Spleen (tissue), 11 donors: ENCODE measurements at regions not wholly inside any gene's neighbourhood (a gene's known extent, or its start where the extent isn't known, plus 50 kb on each side); places are given as distances from the start of the nearest gene placed in this dataset.

ENCODE experiments used
- DNase-seq: peaks from one replicate; pipeline ENCODE4 v3.0.0-alpha.2; 2020
- H3K27ac ChIP-seq, 8 donors: fragments of 200-600 bp; sonication (generic) in 7 of 8; 1 replicate in 4 of 8; 2 replicates in 4 of 8; pipeline versions ENCODE4 v1.5.0 to v1.8.0; 2016 to 2021; ENCODE audit warnings: inconsistent platforms in 4 of 8, mild to moderate bottlenecking in 4 of 8, moderate library complexity in 1 of 8
- H3K27me3 ChIP-seq, 7 donors: fragments of 200-600 bp; sonication (generic) in 6 of 7; replicated peaks in 1 of 7; 1 replicate in 4 of 7; 2 replicates in 3 of 7; pipeline versions ENCODE4 v1.5.0 to v1.8.0; 2016 to 2021; ENCODE audit warnings: inconsistent platforms in 3 of 7, mild to moderate bottlenecking in 1 of 7
- H3K36me3 ChIP-seq, 6 donors: fragments of 200-600 bp; sonication (generic) in 5 of 6; 1 replicate in 4 of 6; 2 replicates in 2 of 6; pipeline versions ENCODE4 v1.5.0 to v1.8.0; 2016 to 2021; ENCODE audit warnings: inconsistent platforms in 2 of 6
- H3K4me1 ChIP-seq, 6 donors: fragments of 200-600 bp; sonication (generic) in 5 of 6; 1 replicate in 3 of 6; 2 replicates in 3 of 6; pipeline versions ENCODE4 v1.5.0 to v1.8.0; 2016 to 2021; ENCODE audit warnings: inconsistent platforms in 3 of 6
- H3K4me3 ChIP-seq, 8 donors: fragments of 200-600 bp; sonication (generic) in 7 of 8; 1 replicate in 4 of 8; 2 replicates in 4 of 8; pipeline versions ENCODE4 v1.5.0 to v1.8.0; 2016 to 2021; ENCODE audit warnings: inconsistent platforms in 4 of 8, mild to moderate bottlenecking in 4 of 8, moderate library complexity in 2 of 8
- H3K9me3 ChIP-seq, 8 donors: fragments of 200-600 bp; sonication (generic) in 7 of 8; 1 replicate in 4 of 8; 2 replicates in 4 of 8; pipeline versions ENCODE4 v1.5.0 to v1.8.0; 2016 to 2021; ENCODE audit warnings: inconsistent platforms in 4 of 8
- POLR2A ChIP-seq, 3 donors: fragments of 450-650 bp; IDR thresholded peaks; one replicate each; pipeline ENCODE4 v1.5.1; 2017; ENCODE audit warnings: antibody characterized with exemption in 3 of 3, mild to moderate bottlenecking in 1 of 3
- POLR2AphosphoS5 ChIP-seq, 3 donors: sonication (generic); formaldehyde crosslinking; IDR thresholded peaks; one replicate each; pipeline ENCODE4 v1.5.1; 2017; ENCODE audit warnings: antibody characterized with exemption in 3 of 3
- WGBS, 5 donors: extraction: QIAGEN DNeasy Blood & Tissue Kit in 3 of 5; methylation state at CpG; one replicate each; pipeline versions ENCODE4 v1.1.5 to v1.1.7; 2013 to 2018; 5-methylcytosine and 5-hydroxymethylcytosine counted together
- intact Hi-C: fragments of 100-400 bp; cut with DNase I; formaldehyde crosslinking; loops from one replicate; pipeline ENCODE4 v1.15.0; 2023; ENCODE audit warnings: low total_unique reads
- TF ChIP-seq, protein P1 (sequence below), 11 experiments: fragments of 200-600 bp in 7 of 11; fragments of 450-650 bp in 4 of 11; sonication (generic) in 4 of 11; IDR thresholded peaks in 8 of 11; conservative IDR thresholded peaks in 3 of 11; 1 replicate in 7 of 11; 2 replicates in 4 of 11; pipeline versions ENCODE4 v1.4.0 to v1.8.0; 2016 to 2021; ENCODE audit warnings: antibody characterized with exemption in 11 of 11, inconsistent platforms in 4 of 11, mild to moderate bottlenecking in 1 of 11
- donor health status: healthy with polysubstance abuse.
- donor health status: DM: no; HTN: no; CAD: no; lungs with moderate emphysema.
- donor health status: DM: no; HTN: no; CAD: no.
- donor health status: Bipolar disorder and iron deficiency.
- donor health status: healthy.
- donor health status: DM: no; HTN: no; CAD: no.
- donor health status: DM: yes; HTN: yes; CAD: no.

- H3K27ac ChIP-seq: no peak overlapping the region
- peaks cover 0 to 33% (median 4%) of the 10 kb centered on the region in 7 donors for H3K27me3 ChIP-seq
- no peaks in the 10 kb centered on the region for H3K36me3 ChIP-seq
- no peaks in the 10 kb centered on the region for H3K4me1 ChIP-seq
- WGBS, 5 donors: 55 to 63% (median 60%) methylated on average over 11 of the region's 11 CpGs
- intact Hi-C loops: no loop called here
- no peak overlapping the region for H3K4me3 ChIP-seq
- peaks cover 0 to 59% (median 11%) of the 10 kb centered on the region in 8 donors for H3K9me3 ChIP-seq
- no peak for TF ChIP-seq POLR2AphosphoS5 (IDR thresholded peaks at IDR 0.05)
- TF ChIP-seq POLR2A (IDR thresholded peaks at IDR 0.05): no peak
- TF ChIP-seq, protein P1, sequence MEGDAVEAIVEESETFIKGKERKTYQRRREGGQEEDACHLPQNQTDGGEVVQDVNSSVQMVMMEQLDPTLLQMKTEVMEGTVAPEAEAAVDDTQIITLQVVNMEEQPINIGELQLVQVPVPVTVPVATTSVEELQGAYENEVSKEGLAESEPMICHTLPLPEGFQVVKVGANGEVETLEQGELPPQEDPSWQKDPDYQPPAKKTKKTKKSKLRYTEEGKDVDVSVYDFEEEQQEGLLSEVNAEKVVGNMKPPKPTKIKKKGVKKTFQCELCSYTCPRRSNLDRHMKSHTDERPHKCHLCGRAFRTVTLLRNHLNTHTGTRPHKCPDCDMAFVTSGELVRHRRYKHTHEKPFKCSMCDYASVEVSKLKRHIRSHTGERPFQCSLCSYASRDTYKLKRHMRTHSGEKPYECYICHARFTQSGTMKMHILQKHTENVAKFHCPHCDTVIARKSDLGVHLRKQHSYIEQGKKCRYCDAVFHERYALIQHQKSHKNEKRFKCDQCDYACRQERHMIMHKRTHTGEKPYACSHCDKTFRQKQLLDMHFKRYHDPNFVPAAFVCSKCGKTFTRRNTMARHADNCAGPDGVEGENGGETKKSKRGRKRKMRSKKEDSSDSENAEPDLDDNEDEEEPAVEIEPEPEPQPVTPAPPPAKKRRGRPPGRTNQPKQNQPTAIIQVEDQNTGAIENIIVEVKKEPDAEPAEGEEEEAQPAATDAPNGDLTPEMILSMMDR (IDR thresholded peaks at IDR 0.05 in 8 of 11, conservative IDR thresholded peaks at IDR 0.05 in 3 of 11): no peak
- no peak for DNase-seq
Observed at GRCh38 chr21:8990326-8991087, 1530.9 kb upstream of the TPTE start.

- peaks cover 0 to 33% (median 4%) of the 10 kb centered on the region in 7 donors for H3K27me3 ChIP-seq
- H3K4me3 ChIP-seq: no peak overlapping the region
- H3K36me3 ChIP-seq: no peaks in the 10 kb centered on the region
- intact Hi-C loops: no loop called here
- no peak overlapping the region for H3K27ac ChIP-seq
- no peak for DNase-seq
- TF ChIP-seq POLR2A (IDR thresholded peaks at IDR 0.05): no peak
- 57 to 65% (median 58%) methylated on average over 14 of the region's 14 CpGs for WGBS, 5 donors
- peaks cover 0 to 67% (median 11%) of the 10 kb centered on the region in 8 donors for H3K9me3 ChIP-seq
- H3K4me1 ChIP-seq: no peaks in the 10 kb centered on the region
Observed at GRCh38 chr21:8991088-8991907, 1530.1 kb upstream of the TPTE start.

DNA sequence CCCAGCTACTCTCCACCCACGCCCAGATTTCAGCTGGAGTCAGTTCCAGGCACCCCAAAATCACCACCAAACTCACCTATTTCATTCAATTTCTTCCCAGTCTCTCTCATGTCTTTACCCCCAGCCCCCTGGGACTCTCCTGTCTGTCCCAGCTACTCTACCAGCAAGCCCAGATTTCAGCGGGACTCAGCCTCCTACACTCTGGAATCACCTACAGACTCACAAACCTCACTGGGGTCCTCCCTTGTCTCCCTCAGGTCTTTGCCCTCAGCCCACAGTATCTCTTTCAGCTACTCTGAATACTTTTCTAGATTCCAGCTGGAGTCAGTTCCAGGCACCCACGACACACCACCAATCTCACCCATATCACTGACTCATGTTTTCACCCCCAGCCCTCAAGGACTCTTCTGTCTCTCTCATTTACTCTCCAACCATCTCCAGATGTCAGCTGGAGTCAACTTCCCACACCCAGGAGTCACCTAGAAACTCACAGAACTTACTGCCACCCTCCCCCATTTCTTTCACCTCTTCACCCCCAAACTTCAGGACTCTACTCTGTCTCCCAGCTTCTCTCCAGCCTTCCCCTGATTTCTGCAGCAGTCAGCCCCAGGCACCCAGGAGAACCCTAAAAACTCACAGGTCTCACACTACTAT lies 1529.3 kb upstream of the TPTE start:
- 41 to 53% (median 50%) methylated on average over 3 of the region's 3 CpGs for WGBS, 5 donors
- no peak for TF ChIP-seq POLR2AphosphoS5 (IDR thresholded peaks at IDR 0.05)
- TF ChIP-seq, protein P1 (IDR thresholded peaks at IDR 0.05 in 8 of 11, conservative IDR thresholded peaks at IDR 0.05 in 3 of 11): no peak
- no peak for TF ChIP-seq POLR2A (IDR thresholded peaks at IDR 0.05)
- DNase-seq: no peak
- peaks cover 0 to 33% (median 4%) of the 10 kb centered on the region in 7 donors for H3K27me3 ChIP-seq
- H3K27ac ChIP-seq: no peak overlapping the region
- H3K4me3 ChIP-seq: no peak overlapping the region
- H3K4me1 ChIP-seq: no peaks in the 10 kb centered on the region
- intact Hi-C loops: no loop called here
- H3K9me3 ChIP-seq: peaks cover 0 to 69% (median 11%) of the 10 kb centered on the region in 8 donors
- no peaks in the 10 kb centered on the region for H3K36me3 ChIP-seq

DNA sequence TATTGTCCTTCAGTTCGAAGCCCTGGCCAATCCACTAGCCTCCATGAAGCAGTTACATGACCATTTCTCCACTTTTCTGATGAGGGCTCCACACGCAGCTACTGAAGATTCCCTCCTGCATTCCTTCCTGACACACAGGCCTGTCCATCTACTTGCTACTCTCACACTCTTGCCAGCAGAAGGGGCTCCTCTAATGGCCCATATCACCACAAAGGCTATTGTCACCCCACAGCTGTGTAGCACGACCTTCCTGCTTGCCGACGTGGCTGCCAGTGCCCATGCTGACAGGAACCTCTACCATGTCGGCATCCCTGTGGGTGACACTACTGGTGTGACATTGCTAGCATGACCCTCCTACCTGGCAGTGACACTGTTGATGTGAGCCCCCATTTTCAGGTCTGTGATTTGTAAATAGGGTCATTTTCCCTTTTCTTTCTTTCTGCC lies 1528.6 kb upstream of the TPTE start:
- intact Hi-C loops: no loop called here
- WGBS, 5 donors: 54 to 61% (median 56%) methylated on average over 6 of the region's 6 CpGs
- no peak for TF ChIP-seq POLR2AphosphoS5 (IDR thresholded peaks at IDR 0.05)
- no peak for TF ChIP-seq POLR2A (IDR thresholded peaks at IDR 0.05)
- TF ChIP-seq, protein P1 (IDR thresholded peaks at IDR 0.05 in 8 of 11, conservative IDR thresholded peaks at IDR 0.05 in 3 of 11): no peak
- Histone ChIP-seq H3K27me3 (peaks cover 0 to 33% (median 4%) of the 10 kb centered on the region in 7 donors), H3K4me1 (no peaks in the 10 kb centered on the region), H3K36me3 (no peaks in the 10 kb centered on the region), H3K27ac (no peak overlapping the region), H3K4me3 (no peak overlapping the region), H3K9me3 (peaks cover 0 to 69% (median 11%) of the 10 kb centered on the region in 8 donors)
- DNase-seq: no peak
